ENCODE measurements at regions not wholly inside any gene's neighbourhood (a gene's known extent, or its start where the extent isn't known, plus 50 kb on each side); places are given as distances from the start of the nearest gene placed in this dataset.

DNA sequence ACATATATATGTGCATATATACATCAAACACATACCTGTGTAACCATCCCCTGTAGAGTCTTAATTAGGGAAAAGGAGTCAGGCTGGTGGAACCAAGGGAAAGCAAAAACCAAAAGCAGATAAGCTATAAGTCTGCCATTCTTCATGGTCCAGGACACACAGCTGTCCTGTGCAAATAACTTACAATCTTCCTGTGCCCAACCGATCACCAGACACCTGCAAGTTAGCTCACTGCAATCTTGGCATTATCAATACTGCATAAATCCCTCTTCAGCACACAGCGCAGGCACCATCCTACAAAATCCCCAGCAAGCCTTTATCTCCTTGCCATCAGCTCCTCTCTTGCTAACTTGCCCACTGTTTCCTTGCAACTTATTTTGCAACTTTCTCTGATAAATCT, 60.8 kb upstream of the DYNAP start:
- TF ChIP-seq POLR2A (IDR thresholded peaks at IDR 0.05) (no peak), CTCF (IDR thresholded peaks at IDR 0.05) (no peak), EP300 (IDR thresholded peaks at IDR 0.05) (no peak)
